LHCN-M2 (cell line): ENCODE measurements at regions not wholly inside any gene's neighbourhood (a gene's known extent, or its start where the extent isn't known, plus 50 kb on each side); places are given as distances from the start of the nearest gene placed in this dataset.

Experiments used
- DNase-seq: peaks from one replicate; pipeline ENCODE4 v3.0.0-alpha.2; 2012; ENCODE audit warnings: low read depth

- peak; percentile 4 for DNase-seq
Observed at GRCh38 chr1:3954170-3955169, 54.4 kb upstream of the C1orf174 start.

DNA sequence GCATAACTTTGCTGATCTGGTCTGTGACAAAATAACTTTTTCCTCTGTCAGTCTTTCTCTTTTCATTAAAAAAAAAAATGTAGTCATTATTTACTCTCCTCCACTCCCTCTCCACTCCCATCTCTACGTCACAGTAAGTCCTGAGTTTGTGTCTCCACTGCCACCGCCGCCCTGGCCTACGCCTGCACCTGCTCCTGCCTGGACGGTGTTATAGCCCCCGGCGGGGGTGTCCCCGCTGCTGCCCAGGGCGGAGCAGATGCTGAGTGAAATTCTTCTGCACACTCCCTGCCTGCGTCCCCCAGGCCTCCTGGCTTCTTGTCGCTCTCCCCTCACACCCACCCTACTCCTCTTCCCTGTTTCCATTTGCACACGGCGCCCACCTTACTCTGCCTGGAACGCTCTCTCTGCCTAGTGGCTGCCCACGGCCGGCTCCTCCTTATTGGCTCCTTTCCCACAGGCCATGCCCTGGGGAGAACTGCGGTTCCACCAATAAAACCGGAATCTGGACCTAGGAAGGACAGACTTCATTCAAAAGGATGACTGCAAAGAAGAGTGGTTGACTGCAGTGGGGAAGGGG is 55.2 kb upstream of the C1orf174 start:
- DNase-seq, result no peak

DNA sequence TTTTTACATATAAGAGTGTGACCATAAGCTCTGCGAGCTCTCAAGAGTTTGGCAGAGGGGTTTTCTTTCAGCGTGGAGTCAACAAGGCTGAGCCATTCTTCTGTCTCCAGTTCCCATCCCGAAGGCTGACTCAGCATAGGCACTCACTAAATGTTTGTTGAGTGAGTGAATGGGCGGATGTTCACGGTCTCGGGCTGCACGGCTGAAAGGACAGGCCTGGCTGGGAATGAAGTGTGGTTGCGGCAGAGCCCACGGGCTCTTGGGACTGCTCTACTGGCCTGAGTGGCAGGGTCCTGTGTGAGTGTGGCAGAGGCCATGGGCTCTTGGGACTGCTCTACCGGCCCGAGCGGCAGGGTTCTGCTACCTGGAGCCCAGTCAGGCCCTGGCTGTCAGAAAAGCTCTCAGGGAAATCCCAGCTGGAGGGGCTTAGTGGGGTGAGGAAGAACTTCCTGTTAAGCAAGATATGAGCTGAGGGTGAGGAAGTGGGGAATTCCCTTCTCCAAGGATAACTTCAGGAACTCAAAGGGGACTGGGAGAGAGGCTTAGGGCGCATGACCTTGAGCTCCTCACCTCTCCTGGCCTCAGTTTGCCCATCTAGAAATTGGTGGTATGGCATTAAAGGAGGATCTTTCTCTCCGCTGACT is 56.6 kb upstream of the C1orf174 start:
- no peak for DNase-seq

- DNase-seq, result no peak
Observed at GRCh38 chr1:3959361-3959760, 59.3 kb upstream of the C1orf174 start.

DNA sequence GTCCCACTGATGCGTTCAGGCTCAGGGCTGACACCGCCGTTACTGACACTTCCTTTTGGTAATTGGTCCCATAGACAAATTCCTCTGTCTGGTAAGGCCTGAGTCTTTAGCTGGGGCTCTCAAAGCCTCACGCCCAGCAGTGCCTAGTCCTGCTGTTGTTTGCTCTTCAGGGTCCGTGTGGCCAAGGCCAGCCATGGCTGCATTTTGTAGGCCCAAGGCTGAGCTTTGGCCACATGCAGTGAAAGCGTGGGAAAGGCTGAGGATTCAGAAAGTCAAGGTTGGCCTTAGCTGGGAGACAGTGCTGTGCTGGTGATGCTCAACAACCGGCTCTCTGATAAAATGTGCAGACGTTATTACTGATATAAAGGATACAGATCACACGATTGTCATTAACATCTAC is 63.5 kb upstream of the C1orf174 start:
- DNase-seq, result no peak

DNA sequence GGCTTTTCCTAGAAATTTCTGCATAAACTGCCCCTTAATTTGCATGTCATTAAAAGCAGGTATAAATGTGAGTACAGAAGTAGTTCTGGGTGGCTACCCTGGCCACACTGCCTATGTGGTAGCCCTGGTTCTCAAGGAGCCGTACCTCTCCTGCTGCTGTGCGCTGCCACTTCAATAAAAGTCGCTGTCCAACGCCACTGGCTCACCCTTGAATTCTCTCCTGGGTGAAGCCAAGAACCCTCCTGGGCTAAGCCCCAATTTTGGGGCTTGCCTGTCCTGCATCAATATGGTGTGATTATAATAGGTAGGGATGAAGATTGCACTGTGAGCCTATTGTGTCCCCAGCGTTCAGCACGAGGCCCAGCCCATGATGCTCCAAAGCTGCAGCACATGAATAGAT is 65.6 kb upstream of the C1orf174 start:
- no peak for DNase-seq

DNA sequence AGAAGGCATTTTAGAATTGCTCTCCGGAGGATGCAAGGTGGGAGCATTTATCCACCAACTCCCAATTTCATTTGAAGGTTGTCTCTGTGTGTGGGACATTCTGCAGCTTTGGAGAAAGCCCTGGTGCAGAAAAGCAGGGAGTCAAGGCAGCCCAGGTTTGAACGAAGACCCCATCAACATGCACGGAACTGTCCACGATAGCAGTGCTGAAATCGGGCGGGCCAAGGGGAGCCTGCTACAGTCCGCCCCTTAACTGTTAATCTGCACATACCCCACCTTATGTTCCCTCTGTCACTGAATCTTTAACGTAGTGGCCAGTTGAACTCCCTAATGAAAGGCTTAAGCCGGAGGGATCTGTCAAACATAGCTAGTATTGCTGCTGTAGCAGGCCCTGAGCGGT is 68.8 kb upstream of the C1orf174 start:
- no peak for DNase-seq

DNA sequence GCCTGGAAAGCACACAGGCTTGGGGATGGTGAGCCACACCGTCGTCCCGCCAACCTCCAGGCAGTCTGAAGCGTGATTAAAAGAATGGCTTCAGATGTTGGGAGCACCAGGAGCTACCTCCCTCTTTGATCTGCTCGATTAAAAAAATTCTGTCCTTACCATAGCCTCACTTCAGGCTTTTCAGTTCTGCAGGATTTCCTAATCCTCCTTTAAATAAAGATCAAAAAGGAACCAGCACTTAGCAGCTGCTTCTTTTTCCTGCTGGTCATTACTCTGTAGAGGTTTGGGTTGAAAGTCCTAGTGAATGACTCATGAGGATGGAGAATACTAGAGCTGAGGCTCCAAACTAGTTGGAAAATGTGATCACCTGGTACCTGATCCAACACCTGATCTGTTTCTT is 71.9 kb upstream of the C1orf174 start:
- DNase-seq, result no peak

DNA sequence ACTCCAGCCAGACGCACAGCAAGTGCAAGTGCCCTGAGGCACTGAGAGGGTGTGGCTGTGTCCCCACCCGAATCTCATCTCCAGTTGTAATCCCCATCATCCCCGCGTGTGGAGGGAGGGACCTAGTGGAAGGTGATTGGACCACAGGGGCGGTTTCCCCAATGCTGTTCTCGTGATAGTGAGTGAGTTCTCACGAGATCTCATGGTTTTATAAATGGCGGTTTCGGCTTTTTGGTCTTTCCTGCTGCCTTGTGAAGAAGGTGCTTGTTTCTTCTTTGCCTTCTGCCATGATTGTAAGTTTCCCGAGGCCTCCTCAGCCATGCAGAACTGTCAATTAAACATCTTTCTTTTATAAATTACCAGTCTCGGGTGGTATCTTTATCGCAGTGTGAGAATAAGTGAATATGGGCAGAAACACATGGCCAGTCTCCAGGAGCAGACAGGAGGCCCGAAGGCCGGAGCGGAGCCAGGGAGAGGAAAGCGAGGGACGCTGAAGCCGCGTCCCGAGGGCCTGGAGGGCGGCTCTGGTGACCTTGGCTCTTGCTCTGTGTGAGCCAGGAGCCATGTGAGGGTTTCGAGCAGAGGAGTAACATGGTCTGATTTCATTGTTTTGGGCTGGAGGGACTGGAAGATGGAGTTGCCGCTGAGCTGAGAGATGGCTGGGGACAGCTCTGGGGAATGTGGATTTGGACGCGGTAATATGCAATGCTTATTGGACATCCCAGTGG is 76.0 kb upstream of the C1orf174 start:
- DNase-seq, result no peak

DNA sequence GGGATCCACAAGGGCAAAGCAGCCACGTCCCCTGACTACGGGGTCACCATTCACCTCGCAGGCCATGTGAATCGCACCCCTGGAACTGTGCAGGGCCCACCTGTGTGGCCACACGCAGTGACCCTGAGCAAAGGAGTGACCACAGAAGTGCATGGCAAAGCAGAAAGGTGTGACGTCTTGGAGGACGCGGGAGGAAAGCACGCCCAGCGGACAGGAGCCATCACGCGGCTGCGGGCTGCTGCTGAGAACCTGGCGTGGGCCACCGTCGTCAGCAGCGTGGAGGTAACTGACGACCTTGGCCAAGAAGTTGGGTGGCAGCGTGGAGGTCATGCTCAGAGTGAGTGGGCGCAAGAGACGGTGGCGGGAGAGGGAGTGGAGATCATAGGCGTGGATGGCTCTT is 76.7 kb upstream of the C1orf174 start:
- DNase-seq, result no peak

GRCh38 chr1:3978196-3978989 is 78.3 kb upstream of the C1orf174 start:
- DNase-seq, result no peak

DNA sequence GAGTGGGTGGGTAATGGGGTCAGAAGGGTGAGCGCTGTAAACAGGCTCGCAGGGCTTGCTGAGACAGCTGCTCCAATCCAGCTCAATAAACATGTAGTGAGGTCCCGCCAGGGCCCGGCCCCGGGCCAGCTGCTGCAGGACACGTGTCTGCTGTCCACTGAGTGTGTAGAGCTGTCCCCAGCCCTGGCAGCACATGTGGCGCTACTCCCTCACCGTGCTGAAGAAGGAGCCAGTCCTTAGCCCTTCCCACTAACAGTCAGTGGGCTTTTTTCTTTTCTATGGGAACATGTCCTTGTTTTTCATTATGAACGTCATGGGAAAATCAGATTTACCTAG is 78.9 kb upstream of the C1orf174 start:
- DNase-seq, result no peak

DNA sequence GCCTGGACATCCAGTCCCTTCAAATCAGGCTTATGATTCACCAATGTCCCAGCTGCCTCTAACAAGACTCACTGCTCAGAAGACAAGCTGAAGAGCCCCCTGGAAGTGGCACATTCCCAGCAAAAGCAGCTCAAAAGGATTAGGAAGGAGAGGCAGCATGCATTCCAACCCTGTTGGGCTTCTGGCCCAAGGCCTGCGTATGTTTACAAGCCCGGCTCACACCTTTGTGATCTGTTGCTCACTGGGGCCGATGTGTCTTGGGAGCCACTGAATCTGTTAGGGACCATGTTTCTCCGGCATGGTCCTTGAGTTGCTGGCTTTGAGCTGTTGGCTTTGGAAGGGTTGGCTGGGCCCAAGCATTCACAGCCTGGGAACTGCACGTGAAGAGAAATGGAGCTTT is 81.2 kb upstream of the C1orf174 start:
- DNase-seq, result no peak

- no peak for DNase-seq
Observed at GRCh38 chr1:3981746-3982505, 81.9 kb upstream of the C1orf174 start.

GRCh38 chr1:3983181-3983580 is 83.1 kb upstream of the C1orf174 start:
- no peak for DNase-seq

- DNase-seq, result no peak
Observed at GRCh38 chr1:3984586-3984985, 84.5 kb upstream of the C1orf174 start.

GRCh38 chr1:3986686-3987218 is 86.7 kb upstream of the C1orf174 start:
- no peak for DNase-seq

DNA sequence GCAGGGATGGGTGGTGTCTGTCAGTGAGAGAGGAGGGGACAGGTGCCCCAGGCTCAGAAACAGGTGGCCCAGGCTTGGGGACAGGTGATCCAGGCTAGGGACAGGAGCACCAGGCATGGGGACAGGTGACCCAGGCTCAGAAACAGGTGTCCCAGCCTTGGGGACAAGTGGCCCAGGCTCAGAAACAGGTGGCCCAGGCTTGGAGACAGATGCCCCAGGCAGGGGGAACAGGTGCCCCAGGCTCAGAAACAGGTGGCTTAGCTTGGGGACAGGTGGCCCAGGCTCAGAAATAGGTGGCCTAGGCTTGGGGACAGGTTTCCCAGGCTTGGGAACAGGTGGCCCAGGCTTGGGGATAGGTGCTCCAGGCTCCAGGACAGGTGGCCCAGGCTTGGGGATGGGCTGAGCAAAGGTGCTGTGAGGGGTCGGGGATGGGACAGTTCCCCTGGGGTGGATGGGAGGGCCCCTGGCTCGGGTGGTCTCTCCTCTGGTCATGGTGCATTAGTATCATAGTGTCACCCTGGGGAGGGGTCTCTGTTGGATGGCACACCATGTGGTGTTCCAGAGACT is 87.7 kb upstream of the C1orf174 start:
- DNase-seq, result no peak

DNA sequence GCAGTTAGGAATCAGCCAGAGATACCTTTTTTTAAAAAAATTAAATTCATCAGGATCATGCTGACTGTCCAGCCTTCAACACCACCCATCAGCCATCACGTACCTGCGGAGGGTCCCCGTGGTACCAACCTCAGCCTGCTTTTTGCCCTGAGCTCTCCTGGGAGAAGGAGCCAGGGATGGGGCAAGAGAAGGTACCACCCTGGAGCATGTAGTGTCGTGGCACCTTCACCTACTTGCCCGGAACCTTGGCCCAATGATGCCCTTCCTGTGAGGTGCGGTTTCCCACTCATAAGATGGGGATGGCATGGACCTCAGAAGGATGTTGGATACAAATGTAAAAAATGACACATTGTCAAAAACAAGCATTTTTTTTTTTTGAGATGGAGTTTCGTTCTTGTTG is 88.4 kb upstream of the C1orf174 start:
- no peak for DNase-seq

DNA sequence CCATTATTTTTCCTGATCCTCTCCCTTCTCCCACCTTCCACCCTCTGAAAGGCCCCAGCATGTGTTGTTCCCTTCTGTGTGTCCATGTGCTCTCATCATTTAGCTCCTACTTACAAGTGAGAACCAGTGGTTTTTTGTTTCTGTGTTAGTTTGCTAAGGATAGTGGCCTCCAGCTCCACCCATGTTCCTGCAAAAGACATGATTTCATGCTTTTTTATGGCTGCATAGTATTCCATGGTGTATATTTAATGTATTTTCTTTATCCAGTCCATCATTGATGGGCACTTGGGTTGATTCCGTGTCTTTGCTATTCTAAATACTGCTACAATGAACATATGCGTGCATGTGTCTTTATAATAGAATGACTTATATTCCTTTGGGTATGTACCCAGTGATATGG is 89.4 kb upstream of the C1orf174 start:
- DNase-seq, result no peak
